NT2/D1 (cell line): ENCODE measurements at regions not wholly inside any gene's neighbourhood (a gene's known extent, or its start where the extent isn't known, plus 50 kb on each side); places are given as distances from the start of the nearest gene placed in this dataset.

Experiments used
- SUZ12 ChIP-seq: IDR thresholded peaks from 2 replicates; pipeline ENCODE4 v1.6.1; 2011; ENCODE audit not compliant: insufficient read length, insufficient read depth; ENCODE audit errors: extremely low read depth
- ZNF274 ChIP-seq: IDR thresholded peaks from 2 replicates; pipeline ENCODE4 v1.6.1; 2011; ENCODE audit warnings: mild to moderate bottlenecking, low read depth, low read length

GRCh38 chr2:139403948-139404347 is 623.8 kb upstream of the NXPH2 start:
- no peak for TF ChIP-seq ZNF274
- no peak for TF ChIP-seq SUZ12
